Kidney (tissue), 13 donors: ENCODE measurements at regions not wholly inside any gene's neighbourhood (a gene's known extent, or its start where the extent isn't known, plus 50 kb on each side); places are given as distances from the start of the nearest gene placed in this dataset.

Experiments used
- DNase-seq, 5 donors: peaks; one replicate each; pipeline ENCODE4 v3.0.0-alpha.2; 2013 to 2020
- FAIRE-seq: peaks from 2 replicates; lab custom pipeline; 2012; peaks lifted over from hg19 to GRCh38; lab: Jason Lieb, UNC
- H3K27ac ChIP-seq, 2 donors: one replicate each; pipeline ENCODE4 v1.7.0; 2013; ENCODE audit warnings: low read depth in 2 of 2, low read length in 2 of 2, inconsistent platforms in 1 of 2
- H3K27me3 ChIP-seq: one replicate; pipeline ENCODE4 v1.7.1; 2013; ENCODE audit warnings: low read length, inconsistent platforms; ENCODE audit not compliant: control insufficient read depth, insufficient read depth
- H3K36me3 ChIP-seq, 3 donors: one replicate each; pipeline versions ENCODE4 v1.7.0 to v1.7.1; 2013; ENCODE audit warnings: low read length in 3 of 3, control low read depth in 1 of 3, inconsistent platforms in 1 of 3; ENCODE audit not compliant: insufficient read depth in 3 of 3, control insufficient read depth in 2 of 3
- H3K4me1 ChIP-seq, 3 donors: one replicate each; pipeline versions ENCODE4 v1.7.0 to v1.7.1; 2013; ENCODE audit warnings: low read length in 3 of 3, inconsistent platforms in 1 of 3, low read depth in 1 of 3; ENCODE audit not compliant: control insufficient read depth in 2 of 3, insufficient read depth in 2 of 3
- H3K4me3 ChIP-seq, 3 donors: one replicate each; pipeline versions ENCODE4 v1.7.0 to v1.8.1; 2013; ENCODE audit warnings: low read length in 3 of 3, control low read depth in 1 of 3, inconsistent platforms in 1 of 3
- H3K9ac ChIP-seq, 3 donors: one replicate each; pipeline versions ENCODE4 v1.7.0 to v1.7.1; 2013; ENCODE audit warnings: low read length in 3 of 3, control low read depth in 1 of 3, inconsistent platforms in 1 of 3
- H3K9me3 ChIP-seq, 3 donors: one replicate each; pipeline versions ENCODE4 v1.7.0 to v1.7.1; 2013; ENCODE audit warnings: low read length in 3 of 3, control low read depth in 1 of 3, inconsistent platforms in 1 of 3; ENCODE audit not compliant: control insufficient read depth in 2 of 3, insufficient read depth in 1 of 3
- CTCF ChIP-seq: IDR thresholded peaks from 3 replicates; pipeline ENCODE4 v1.5.1; 2012; ENCODE audit warnings: mild to moderate bottlenecking, moderate library complexity, borderline replicate concordance; ENCODE audit not compliant: insufficient read depth; ENCODE audit errors: extremely low read depth
- intact Hi-C: fragments of 100-400 bp; cut with DNase I; formaldehyde crosslinking; loops from one replicate; pipeline ENCODE4 v1.11.1; 2022
- donor health status: control.
- donor health status: control.
- donor health status: control.
- donor health status: control.
- donor health status: control.
- donor health status: DM: yes; HTN: yes; CAD: no.
- donor health status: Normal renal cell carcinoma (clear cell type).

- no peaks in the 10 kb centered on the region for H3K36me3 ChIP-seq
- no peaks in the 10 kb centered on the region for H3K9me3 ChIP-seq
- TF ChIP-seq CTCF = no peak
- no peak overlapping the region for H3K4me3 ChIP-seq
- H3K4me1 ChIP-seq = peaks cover 0 to 6% (median 0%) of the 10 kb centered on the region in 3 donors
- no peak overlapping the region for H3K9ac ChIP-seq
- FAIRE-seq (no peak), DNase-seq (no peak)
- no peaks in the 10 kb centered on the region for H3K27me3 ChIP-seq
- no peak overlapping the region for H3K27ac ChIP-seq
- intact Hi-C loops = no loop called here
These were observed 366.5 kb downstream of the CXXC4 start for GRCh38 chr4:104128031-104128849.

GRCh38 chr4:104123021-104123420 is 371.7 kb downstream of the CXXC4 start:
- Histone ChIP-seq H3K4me1 (peaks cover 0 to 6% (median 0%) of the 10 kb centered on the region in 3 donors), H3K9ac (no peak overlapping the region), H3K36me3 (no peaks in the 10 kb centered on the region), H3K9me3 (no peaks in the 10 kb centered on the region), H3K27me3 (no peaks in the 10 kb centered on the region), H3K27ac (no peak overlapping the region), H3K4me3 (no peak overlapping the region)
- intact Hi-C loops = no loop called here
- FAIRE-seq (no peak), DNase-seq (no peak)
- TF ChIP-seq CTCF = no peak

GRCh38 chr4:104117776-104118175 is 376.9 kb downstream of the CXXC4 start:
- intact Hi-C loops = no loop called here
- H3K9ac ChIP-seq = no peak overlapping the region
- no peaks in the 10 kb centered on the region for H3K27me3 ChIP-seq
- no peak overlapping the region for H3K4me3 ChIP-seq
- H3K36me3 ChIP-seq = no peaks in the 10 kb centered on the region
- H3K9me3 ChIP-seq = no peaks in the 10 kb centered on the region
- no peak for FAIRE-seq
- H3K27ac ChIP-seq = no peak overlapping the region
- H3K4me1 ChIP-seq = no peaks in the 10 kb centered on the region
- no peak for TF ChIP-seq CTCF
- DNase-seq = no peak
